Ascending aorta (tissue), 2 donors: ENCODE measurements at regions not wholly inside any gene's neighbourhood (a gene's known extent, or its start where the extent isn't known, plus 50 kb on each side); places are given as distances from the start of the nearest gene placed in this dataset.

Experiments
- DNase-seq, 2 donors: peaks; one replicate each; pipeline ENCODE4 v3.0.0-alpha.2; 2019; ENCODE audit warnings: low spot score in 2 of 2
- H3K27ac ChIP-seq, 2 donors: fragments of 200-600 bp; sonication (generic); one replicate each; pipeline ENCODE4 v1.5.1; 2016 to 2017; ENCODE audit warnings: mild to moderate bottlenecking in 1 of 2
- H3K27me3 ChIP-seq: fragments of 200-600 bp; sonication (generic); one replicate; pipeline ENCODE4 v1.5.1; 2017
- H3K36me3 ChIP-seq, 2 donors: fragments of 200-600 bp; sonication (generic); one replicate each; pipeline ENCODE4 v1.5.1; 2016
- H3K4me1 ChIP-seq, 2 donors: fragments of 200-600 bp; sonication (generic); one replicate each; pipeline ENCODE4 v1.5.1; 2016 to 2017; ENCODE audit warnings: mild to moderate bottlenecking in 1 of 2
- H3K4me3 ChIP-seq, 2 donors: fragments of 200-600 bp; sonication (generic); one replicate each; pipeline ENCODE4 v1.5.1; 2016 to 2017; ENCODE audit warnings: mild to moderate bottlenecking in 1 of 2
- H3K9me3 ChIP-seq, 2 donors: fragments of 200-600 bp; sonication (generic); one replicate each; pipeline ENCODE4 v1.5.1; 2016
- intact Hi-C: fragments of 100-400 bp; cut with DNase I; formaldehyde crosslinking; loops from one replicate; pipeline ENCODE4 v1.15.1; 2023
- TF ChIP-seq, protein P1 (sequence below), 3 experiments: fragments of 200-600 bp in 2 of 3; fragments of 450-650 bp in 1 of 3; sonication (generic) in 2 of 3; IDR thresholded peaks; one replicate each; pipeline ENCODE4 v1.5.1; 2016 to 2019; ENCODE audit warnings: antibody characterized with exemption in 3 of 3, mild to moderate bottlenecking in 1 of 3, moderate library complexity in 1 of 3

DNA sequence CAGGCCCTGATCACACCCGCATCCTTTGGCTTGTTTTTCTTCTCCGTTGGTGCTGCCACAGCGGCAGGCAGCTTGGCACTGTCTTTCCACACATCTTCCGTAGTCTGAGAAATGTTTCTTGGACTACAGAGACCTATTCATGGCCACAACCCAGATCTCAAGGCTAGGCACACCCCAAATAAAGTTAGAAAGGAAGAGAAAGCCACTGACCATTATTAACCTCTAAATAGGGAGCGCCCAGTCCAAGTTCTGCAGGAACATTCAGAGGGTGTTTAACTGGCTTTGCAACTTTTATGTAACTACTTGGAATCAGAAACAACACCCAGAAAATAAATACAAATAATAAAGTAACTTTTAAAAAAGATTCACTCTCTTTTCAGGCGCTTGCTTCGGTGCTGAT, 124.8 kb upstream of the NEDD9 start:
- peaks cover 12 to 25% of the 10 kb centered on the region in 2 donors for H3K4me1 ChIP-seq
- peak overlapping the region; percentile 15 to 43 for H3K27ac ChIP-seq
- H3K36me3 ChIP-seq = no peaks in the 10 kb centered on the region
- no peak for DNase-seq
- TF ChIP-seq, protein P1, sequence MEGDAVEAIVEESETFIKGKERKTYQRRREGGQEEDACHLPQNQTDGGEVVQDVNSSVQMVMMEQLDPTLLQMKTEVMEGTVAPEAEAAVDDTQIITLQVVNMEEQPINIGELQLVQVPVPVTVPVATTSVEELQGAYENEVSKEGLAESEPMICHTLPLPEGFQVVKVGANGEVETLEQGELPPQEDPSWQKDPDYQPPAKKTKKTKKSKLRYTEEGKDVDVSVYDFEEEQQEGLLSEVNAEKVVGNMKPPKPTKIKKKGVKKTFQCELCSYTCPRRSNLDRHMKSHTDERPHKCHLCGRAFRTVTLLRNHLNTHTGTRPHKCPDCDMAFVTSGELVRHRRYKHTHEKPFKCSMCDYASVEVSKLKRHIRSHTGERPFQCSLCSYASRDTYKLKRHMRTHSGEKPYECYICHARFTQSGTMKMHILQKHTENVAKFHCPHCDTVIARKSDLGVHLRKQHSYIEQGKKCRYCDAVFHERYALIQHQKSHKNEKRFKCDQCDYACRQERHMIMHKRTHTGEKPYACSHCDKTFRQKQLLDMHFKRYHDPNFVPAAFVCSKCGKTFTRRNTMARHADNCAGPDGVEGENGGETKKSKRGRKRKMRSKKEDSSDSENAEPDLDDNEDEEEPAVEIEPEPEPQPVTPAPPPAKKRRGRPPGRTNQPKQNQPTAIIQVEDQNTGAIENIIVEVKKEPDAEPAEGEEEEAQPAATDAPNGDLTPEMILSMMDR (IDR thresholded peaks at IDR 0.05) = no peak
- no peaks in the 10 kb centered on the region for H3K9me3 ChIP-seq
- no peak overlapping the region for H3K4me3 ChIP-seq
- no peaks in the 10 kb centered on the region for H3K27me3 ChIP-seq
- intact Hi-C loops = no loop called here

DNA sequence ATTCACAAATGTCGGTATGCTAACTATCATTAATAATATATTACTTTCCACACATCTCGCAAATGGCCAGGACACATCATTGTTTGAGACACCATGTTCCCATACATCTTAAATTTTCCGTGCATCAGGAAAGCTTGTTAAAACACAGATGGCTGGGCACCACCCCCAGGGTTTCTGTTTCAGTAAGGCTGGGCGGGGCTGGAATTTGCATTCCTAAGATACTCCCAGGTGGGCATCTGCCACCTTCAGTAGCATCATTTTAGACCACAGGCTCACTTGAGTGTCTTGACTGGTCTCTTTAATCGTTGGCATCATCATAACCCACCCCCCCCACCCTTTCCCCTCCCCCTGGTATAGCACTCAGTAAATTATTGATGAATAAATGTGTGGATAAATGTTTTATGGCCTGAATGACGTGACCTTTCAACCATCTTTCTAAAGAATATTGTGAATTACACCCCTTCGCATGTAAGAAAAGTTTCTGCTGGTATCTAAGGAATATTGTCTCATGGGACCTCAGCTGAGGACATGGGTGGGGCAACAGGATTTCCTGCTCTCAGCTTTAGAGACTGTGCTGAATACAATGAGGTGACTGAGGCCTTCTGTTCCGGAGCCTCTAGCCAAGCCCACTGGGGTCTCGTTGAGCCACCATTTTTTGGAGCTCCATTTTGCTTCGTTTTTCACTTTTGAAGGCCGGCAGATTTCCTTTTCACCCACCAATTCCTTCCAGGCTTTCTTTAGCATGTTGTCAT, 124.1 kb upstream of the NEDD9 start:
- Histone ChIP-seq H3K27ac (peak overlapping the region; percentile 15 to 43), H3K27me3 (no peaks in the 10 kb centered on the region), H3K4me1 (peaks cover 12 to 25% of the 10 kb centered on the region in 2 donors), H3K4me3 (no peak overlapping the region), H3K36me3 (no peaks in the 10 kb centered on the region), H3K9me3 (no peaks in the 10 kb centered on the region)
- DNase-seq = no peak
- intact Hi-C loops = no loop called here
- TF ChIP-seq, protein P1 (IDR thresholded peaks at IDR 0.05) = no peak

GRCh38 chr6:11353921-11354389, 121.5 kb upstream of the NEDD9 start:
- intact Hi-C loops = loop anchor here (2.0 to 5.0 kb wide), 2 partner anchors 35 to 58 kb away; no protein-coding TSS in a partner anchor
- Histone ChIP-seq H3K27me3 (no peaks in the 10 kb centered on the region), H3K36me3 (no peaks in the 10 kb centered on the region), H3K4me1 (peaks cover 12 to 25% of the 10 kb centered on the region in 2 donors), H3K4me3 (no peak overlapping the region), H3K27ac (peak overlapping the region; percentile 92 to 95), H3K9me3 (no peaks in the 10 kb centered on the region)
- peak; percentile 79 to 93 for DNase-seq
- TF ChIP-seq, protein P1 (IDR thresholded peaks at IDR 0.05) = no peak

GRCh38 chr6:11350294-11350693, 117.8 kb upstream of the NEDD9 start:
- Histone ChIP-seq H3K27me3 (no peaks in the 10 kb centered on the region), H3K9me3 (no peaks in the 10 kb centered on the region), H3K4me3 (no peak overlapping the region), H3K36me3 (no peaks in the 10 kb centered on the region), H3K4me1 (peaks cover 12 to 21% of the 10 kb centered on the region in 2 donors), H3K27ac (no peak overlapping the region)
- intact Hi-C loops = loop anchor here (5.0 kb wide), 1 partner anchor 62 kb away; no protein-coding TSS in a partner anchor
- peak in 1 of 2 donors; percentile 68 for DNase-seq
- TF ChIP-seq, protein P1 (IDR thresholded peaks at IDR 0.05) = no peak

GRCh38 chr6:11349880-11350279, 117.4 kb upstream of the NEDD9 start:
- no peak overlapping the region for H3K4me3 ChIP-seq
- H3K27me3 ChIP-seq = no peaks in the 10 kb centered on the region
- DNase-seq = no peak
- no peaks in the 10 kb centered on the region for H3K36me3 ChIP-seq
- no peaks in the 10 kb centered on the region for H3K9me3 ChIP-seq
- peaks cover 12 to 17% of the 10 kb centered on the region in 2 donors for H3K4me1 ChIP-seq
- no peak overlapping the region for H3K27ac ChIP-seq
- TF ChIP-seq, protein P1 (IDR thresholded peaks at IDR 0.05) = no peak
- intact Hi-C loops = loop anchor here (5.0 kb wide), 1 partner anchor 62 kb away; no protein-coding TSS in a partner anchor
